HG02840 (cell line): ENCODE measurements at regions not wholly inside any gene's neighbourhood (a gene's known extent, or its start where the extent isn't known, plus 50 kb on each side); places are given as distances from the start of the nearest gene placed in this dataset.

Experiments used
- ATAC-seq: cut with Tn5 transposase; IDR thresholded peaks from one replicate; pipeline ENCODE4 v1.9.1; 2021; ENCODE audit warnings: mild to moderate bottlenecking, moderate library complexity, moderate number of reproducible peaks; ENCODE audit not compliant: unreplicated experiment, low FRiP score

DNA sequence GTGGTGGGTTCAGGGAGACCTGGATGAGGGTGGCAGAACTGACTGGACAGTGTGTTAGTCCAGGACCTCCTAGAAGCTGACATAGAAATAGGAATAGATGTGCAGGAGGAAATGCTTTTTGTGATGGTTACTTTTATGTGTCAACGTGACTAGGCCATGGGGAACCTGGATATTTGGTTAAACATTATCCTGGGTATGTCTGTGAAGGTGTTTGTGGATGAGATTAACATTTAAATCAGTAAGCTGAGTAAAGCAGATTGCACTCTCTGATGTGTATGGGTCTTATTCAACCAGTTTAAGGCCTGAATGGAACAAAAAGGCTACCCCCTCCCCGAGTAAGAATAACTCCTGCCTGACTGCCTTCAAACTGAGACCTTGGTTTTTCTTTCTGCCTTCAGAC lies 219.3 kb downstream of the DHX35 start:
- no peak for ATAC-seq

DNA sequence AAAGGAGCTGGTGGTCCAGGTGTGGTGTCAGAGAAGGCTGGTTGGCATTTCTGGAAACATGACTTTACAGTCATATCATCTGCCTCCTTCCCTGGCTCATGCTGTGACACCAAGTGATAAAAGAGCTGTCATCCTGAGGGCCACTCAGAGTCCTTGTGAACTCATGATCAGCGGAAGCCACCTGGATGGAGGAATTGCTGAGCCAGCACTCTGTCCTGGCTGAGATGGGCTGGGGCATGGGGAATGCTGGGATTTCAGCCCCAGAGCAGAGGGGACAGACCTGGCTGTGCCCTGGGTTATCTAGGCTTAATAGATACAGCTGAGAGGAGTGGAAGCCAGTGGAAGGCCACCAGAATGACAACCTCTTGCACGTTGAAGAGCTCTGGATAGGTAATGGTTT lies 214.3 kb downstream of the DHX35 start:
- no peak for ATAC-seq

GRCh38 chr20:39170896-39171463 lies 208.8 kb downstream of the DHX35 start:
- no peak for ATAC-seq

- no peak for ATAC-seq
Measured at GRCh38 chr20:39165099-39165498, 203.0 kb downstream of the DHX35 start.

DNA sequence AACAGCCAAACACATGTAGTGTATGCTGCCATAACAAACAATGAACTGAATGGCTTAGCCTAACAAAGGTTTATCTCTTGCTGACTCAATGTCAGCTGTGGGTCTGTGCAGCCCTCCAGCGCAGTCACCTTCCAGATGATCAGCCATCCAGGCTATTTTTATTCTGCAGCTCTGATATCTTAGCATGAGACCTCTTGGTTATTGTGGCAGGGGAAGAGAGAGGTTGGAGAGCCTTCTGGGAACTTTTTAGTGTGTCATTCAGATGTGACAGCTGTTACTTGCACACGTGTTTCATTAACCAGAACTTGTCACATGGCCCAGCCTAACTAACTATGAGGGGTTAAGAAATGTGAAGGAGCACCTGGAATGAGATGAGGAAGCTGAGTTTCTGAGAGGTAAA lies 202.5 kb downstream of the DHX35 start:
- ATAC-seq: no peak

DNA sequence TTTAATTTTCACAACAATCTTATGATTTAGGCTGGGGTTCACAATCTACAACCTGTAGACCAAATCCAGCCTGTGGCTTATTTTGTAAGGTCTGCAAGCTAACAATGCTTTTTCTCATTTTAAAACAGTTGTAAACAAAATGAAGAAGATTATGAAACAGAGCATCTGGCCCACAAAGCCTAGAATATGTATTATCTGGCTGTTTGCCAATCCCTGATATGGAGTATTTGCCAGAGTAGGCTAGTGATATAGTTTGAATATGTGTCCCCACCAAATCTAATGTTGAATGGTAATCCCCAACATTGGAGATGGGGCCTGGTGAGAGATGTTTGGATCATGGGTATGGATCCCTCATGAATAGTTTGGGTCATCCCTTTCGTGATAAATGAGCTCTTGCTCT lies 201.8 kb downstream of the DHX35 start:
- no peak for ATAC-seq

GRCh38 chr20:39161900-39162299 lies 199.8 kb downstream of the DHX35 start:
- no peak for ATAC-seq

DNA sequence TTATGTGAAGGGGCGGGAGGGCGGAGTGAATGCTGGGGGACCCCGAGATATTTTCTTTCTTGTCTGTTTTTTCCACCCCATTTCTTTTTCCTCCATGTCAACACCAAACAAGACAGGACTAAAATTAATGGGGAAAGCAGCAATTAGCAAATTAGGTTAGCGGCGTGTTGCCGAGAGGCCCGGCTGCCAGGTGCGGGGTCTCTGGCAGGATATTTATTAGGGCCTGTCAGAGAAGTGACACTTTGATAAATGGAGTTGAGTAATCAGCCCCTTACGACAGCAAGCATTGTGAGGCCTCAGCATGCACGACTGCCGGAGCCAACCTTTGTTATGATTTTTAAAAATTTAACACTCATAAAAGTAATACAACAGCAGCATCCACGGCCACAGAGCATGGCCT lies 193.8 kb downstream of the DHX35 start:
- no peak for ATAC-seq

DNA sequence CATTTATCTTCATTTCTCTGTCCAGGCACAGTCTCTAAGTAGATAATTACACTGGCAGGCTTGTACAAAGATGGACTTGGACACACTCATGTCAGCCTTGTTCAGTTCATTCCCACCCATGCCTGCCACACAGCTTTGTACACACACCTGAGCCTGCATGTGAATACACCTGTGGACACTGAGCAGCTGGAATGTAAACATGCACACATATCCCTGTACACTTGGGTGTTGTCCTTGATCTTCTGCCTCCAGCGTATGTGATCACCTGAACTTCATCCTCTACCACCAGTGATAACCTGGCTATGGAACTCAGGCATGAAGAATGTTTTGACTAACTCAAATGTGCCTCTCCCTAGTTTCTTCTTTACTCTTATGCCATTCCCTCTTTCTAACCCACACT lies 190.6 kb downstream of the DHX35 start:
- no peak for ATAC-seq

- no peak for ATAC-seq
Measured at GRCh38 chr20:39152126-39152525, 190.0 kb downstream of the DHX35 start.

GRCh38 chr20:39150501-39150900 lies 188.4 kb downstream of the DHX35 start:
- no peak for ATAC-seq

- ATAC-seq: no peak
Measured at GRCh38 chr20:39146394-39146793, 184.2 kb downstream of the DHX35 start.

GRCh38 chr20:39145921-39146320 lies 183.8 kb downstream of the DHX35 start:
- no peak for ATAC-seq

GRCh38 chr20:39144757-39145156 lies 182.6 kb downstream of the DHX35 start:
- ATAC-seq: no peak

GRCh38 chr20:39142407-39143096 lies 180.4 kb downstream of the DHX35 start:
- ATAC-seq: no peak

GRCh38 chr20:39137299-39137698 lies 175.2 kb downstream of the DHX35 start:
- no peak for ATAC-seq

GRCh38 chr20:39136798-39137197 lies 174.7 kb downstream of the DHX35 start:
- no peak for ATAC-seq

GRCh38 chr20:39135885-39136544 lies 173.9 kb downstream of the DHX35 start:
- ATAC-seq: no peak

DNA sequence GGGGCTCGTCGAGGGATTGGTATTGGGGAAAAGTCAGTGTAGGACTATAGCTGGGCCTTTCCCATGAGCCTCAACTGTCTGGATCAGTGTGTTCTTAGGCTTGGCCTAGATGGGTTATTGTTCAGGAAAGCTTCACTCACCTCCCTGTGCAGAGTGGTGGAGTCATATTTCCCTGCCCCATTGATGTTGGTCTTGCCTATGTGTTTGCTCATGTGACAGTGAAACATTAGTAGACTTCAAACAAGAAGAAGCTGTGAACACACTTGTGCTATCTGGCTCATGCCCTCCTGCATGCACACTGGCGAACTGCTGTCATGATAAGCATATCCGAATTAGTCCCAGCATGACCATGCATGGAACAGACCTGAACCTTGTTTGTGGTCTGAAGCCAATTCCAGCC lies 171.1 kb downstream of the DHX35 start:
- ATAC-seq: no peak

- no peak for ATAC-seq
Measured at GRCh38 chr20:39132511-39132910, 170.4 kb downstream of the DHX35 start.

- ATAC-seq: no peak
Measured at GRCh38 chr20:39132093-39132492, 169.9 kb downstream of the DHX35 start.

DNA sequence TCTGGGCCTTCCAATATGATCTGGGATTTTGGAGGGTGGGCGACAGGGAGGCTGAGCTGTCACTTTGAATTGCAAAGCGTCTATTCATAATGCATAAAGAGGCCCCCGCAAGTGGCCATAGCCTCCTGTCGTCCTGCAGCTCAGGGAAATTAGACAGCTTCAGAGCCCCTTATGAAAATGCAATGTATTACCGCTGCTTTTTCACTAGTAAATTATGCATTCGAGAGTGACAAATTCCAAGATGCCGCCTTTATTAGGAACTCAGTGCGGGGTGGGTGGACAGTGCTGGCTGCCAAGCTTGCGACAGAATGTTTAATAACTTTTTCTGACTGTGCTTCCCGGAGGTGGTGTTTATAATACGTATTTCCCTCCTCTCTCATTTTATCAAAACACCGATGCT lies 168.5 kb downstream of the DHX35 start:
- ATAC-seq: no peak
